Prostate gland (tissue), 2 donors: ENCODE measurements at regions not wholly inside any gene's neighbourhood (a gene's known extent, or its start where the extent isn't known, plus 50 kb on each side); places are given as distances from the start of the nearest gene placed in this dataset.

Source experiments
- CTCF ChIP-seq, 4 experiments: fragments of 200-600 bp in 2 of 4; fragments of 450-650 bp in 2 of 4; sonication (generic) in 2 of 4; IDR thresholded peaks; 1 replicate in 3 of 4; 2 replicates in 1 of 4; pipeline ENCODE4 v1.5.1; 2016 to 2019; ENCODE audit warnings: antibody characterized with exemption in 4 of 4, mild to moderate bottlenecking in 2 of 4, moderate library complexity in 2 of 4
- POLR2A ChIP-seq: fragments of 450-650 bp; IDR thresholded peaks from one replicate; pipeline ENCODE4 v1.6.1; 2016; ENCODE audit warnings: antibody characterized with exemption, mild to moderate bottlenecking
- POLR2AphosphoS5 ChIP-seq: sonication (generic); formaldehyde crosslinking; IDR thresholded peaks from one replicate; pipeline ENCODE4 v1.6.1; 2017; ENCODE audit warnings: antibody characterized with exemption

- TF ChIP-seq CTCF (IDR thresholded peaks at IDR 0.05): no peak
- no peak for TF ChIP-seq POLR2AphosphoS5
- no peak for TF ChIP-seq POLR2A
Observed at GRCh38 chr10:78938695-78939672, 129.8 kb upstream of the ZMIZ1 start.
